CMK (cell line): ENCODE measurements at regions not wholly inside any gene's neighbourhood (a gene's known extent, or its start where the extent isn't known, plus 50 kb on each side); places are given as distances from the start of the nearest gene placed in this dataset.
A peak's percentile ranks its signal among the peaks of the same experiment; 100 is the strongest.

ENCODE experiments used
- DNase-seq: peaks from one replicate; pipeline ENCODE4 v3.0.0-alpha.2; 2010; ENCODE audit warnings: low read depth

DNA sequence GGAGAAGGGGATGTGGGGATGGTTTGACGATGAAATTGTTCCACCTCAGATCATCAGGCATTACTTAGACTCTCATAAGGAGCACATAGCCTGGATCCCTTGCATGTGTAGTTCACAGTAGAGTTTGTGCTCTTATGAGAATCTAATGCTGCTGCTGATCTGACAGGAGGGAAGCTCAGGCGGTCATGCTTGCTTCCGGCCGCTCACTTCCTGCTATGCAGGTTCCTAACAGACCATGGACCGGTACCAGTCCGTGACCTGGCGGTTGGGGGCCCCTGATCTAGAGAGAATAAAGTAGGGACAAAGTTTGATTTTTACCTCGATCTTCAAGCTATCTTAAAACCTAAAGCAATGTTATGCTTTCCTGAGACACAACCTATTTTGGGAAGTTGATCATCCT is 373.8 kb upstream of the ARGLU1 start:
- no peak for DNase-seq

DNA sequence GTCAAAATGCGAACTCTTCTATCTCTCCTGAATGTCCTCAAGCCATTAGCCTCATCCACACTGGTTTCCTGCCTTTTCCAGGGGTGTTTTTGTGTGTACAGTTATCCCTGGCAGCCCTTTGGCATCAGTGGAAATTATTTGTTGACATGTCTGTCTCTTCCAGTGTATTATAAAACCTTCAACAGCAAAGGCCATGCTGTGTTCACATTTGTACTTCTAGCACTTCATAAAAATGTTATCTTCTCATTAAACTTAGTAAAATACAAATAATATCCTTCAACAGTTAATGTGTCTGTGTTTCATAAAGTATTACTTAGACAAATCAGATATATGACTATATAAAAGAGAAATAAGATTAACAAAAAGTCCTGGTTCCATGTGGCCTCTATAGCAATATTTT is 359.5 kb upstream of the ARGLU1 start:
- no peak for DNase-seq

DNA sequence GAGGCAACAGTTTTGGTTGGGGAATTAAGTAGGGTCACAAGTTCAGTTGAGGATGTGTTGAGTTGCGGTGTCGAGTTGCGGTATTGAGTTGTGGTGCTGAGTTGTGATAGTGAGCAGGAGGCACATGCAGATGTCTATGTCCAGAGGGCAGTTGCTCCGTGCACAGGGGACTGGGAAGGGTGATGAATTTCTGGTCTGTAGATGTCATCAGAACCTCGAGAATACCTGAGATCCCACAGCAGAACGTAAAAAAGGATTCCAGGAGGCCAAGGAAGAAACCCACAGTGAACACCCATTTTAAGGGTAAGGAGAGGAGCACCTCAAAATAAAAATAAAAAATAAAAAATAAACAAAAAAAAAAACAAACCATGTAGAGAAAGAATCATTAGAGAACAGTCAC is 354.4 kb upstream of the ARGLU1 start:
- no peak for DNase-seq

DNA sequence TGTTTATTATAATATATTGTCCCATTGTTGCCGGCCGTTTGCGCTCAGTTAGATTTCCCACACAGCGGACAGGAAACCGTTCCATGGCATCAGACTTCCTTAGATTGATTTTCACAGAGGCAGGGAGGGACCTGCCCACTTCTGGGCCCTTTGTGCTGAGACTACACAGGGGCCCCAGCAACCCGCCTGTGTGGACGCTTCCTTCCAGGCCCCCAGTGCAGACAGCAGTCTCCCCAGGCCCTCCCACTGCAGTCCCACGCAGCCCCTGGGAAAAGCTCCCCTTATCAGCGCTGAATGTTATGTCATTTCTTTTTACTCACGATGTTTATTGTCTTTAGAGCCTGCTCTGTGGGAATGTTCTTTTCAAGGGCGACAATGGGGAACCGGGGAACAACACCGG is 351.7 kb upstream of the ARGLU1 start:
- no peak for DNase-seq

DNA sequence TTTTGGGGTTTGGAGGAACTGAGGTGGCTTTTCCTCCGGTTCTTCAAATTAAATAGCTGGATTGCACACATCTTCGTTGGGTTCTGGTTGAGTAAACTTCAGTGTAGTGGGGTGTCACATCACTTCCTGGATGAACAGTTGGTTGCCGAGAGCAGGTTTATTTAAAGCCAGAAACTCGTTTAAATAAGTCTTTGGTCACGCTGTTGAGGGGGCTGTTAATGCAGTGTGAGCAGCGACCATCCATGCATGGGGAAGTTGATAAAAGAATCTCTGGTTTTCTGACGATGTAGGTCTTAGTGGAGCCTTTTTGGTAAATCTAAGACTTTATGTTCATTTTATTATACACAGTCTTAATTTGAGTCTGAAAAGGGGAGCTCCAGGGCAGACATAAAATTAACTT is 351.2 kb upstream of the ARGLU1 start:
- no peak for DNase-seq

DNA sequence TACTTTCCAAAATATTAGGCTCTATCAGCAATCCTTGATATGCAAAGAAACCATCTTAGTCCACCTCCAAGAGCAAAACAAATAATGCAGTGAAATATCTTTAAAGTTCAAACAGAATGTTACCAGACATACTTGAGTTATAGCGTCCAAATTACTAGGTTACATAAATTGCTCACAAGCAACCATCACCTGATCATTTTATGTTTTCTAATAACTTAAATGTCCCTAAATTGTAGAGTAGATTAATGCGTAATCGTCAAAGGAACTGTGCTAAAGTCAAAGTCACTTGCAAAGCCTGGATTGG is 350.6 kb upstream of the ARGLU1 start:
- no peak for DNase-seq

DNA sequence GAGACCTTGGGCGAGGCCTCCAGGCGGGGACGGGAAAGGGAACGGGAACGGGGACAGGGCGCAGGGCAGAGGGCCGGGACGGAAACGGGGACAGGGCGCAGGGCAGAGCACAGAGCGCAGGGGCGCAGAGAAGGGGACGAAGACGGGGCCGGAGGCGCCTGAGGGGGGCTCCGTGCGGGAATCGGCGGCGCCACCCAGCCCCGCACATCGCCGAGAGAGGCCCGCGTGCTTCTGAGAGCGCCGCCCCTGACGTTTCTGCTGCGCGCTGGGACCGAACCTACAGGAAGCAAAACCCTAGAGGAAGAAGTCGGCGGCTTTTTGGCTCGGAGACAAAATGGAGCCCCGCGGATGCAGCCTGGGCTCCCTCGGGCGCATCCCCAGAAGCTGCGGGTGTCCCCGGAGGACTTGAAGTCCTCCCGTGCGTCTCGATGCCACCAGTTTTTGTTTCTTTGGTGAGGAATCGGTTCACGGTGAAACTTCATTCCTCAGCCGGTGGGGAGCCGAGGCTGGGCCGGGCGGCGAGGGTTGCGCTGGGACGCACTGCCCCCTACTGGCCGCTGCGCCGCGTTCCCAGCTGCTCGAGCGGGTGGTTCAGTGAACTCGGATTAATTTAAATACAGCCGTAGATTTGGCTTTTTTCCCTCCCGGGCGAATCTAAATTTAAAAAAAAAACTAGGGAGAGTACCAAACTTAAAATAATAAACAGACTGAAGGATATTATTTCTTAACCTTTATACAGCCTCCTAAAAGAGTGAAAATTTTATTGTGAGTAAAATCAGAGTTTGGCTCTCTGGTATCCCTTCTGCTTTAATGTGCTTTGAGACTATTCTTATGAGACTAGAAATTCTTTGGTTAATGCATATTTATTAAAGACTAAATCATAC is 350.0 kb upstream of the ARGLU1 start:
- peak; percentile 24 for DNase-seq

DNA sequence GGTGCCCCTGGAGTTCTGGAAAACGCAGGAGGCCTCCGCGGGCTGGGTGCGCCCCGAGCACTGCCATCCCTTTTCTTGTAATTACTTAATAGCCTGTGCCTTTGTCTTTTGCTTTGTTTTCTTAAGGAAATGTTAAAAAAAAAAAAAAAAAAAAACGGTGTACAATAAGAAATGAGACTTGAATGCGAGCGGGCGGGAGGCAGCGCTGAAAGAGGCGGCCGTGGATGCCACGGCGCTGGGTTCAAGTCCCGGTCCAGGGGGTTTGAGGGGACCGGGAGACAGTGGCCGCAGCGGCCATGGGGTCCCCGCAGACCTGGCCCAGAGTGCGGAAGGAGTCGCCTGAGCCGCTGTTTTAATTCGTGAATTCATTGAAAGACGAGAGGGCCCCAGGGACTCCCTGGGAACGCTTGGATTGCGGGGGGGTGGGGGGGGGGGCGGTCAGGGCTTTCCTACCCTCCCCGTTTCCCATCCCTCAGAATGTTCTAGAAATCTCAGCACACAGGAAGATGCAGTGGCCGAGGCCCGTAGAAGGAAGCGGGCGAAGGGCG is 349.2 kb upstream of the ARGLU1 start:
- no peak for DNase-seq

DNA sequence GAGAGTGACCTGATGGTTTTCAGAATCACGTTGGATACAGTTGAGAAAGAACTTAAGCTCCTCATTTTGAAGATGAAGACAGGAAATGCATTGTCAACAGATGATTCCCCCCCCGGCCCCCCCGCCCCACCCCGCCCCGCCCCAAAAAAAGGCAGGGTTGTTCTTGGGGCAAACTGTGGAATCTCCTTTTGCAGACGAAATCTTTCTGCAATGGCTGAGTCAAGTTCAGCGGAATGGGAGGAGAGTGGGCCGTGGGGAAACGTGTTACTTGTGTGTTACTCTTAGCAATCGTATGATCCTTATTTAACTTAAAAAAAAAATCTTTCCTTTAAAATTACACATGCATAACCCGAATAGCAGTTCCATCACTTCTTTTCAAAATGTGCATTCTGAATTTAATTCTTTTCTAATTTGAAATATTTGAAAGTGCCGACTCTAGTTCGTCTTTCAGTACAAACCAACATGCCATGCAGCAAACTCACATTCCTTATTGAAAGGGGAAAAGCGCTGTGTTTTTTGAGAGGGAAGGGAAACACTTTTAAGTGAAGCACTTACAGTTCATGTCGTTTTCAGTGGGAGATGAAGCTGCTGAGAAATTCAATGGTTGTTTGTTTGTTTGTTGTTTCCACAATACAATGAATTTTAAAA is 348.5 kb upstream of the ARGLU1 start:
- no peak for DNase-seq

DNA sequence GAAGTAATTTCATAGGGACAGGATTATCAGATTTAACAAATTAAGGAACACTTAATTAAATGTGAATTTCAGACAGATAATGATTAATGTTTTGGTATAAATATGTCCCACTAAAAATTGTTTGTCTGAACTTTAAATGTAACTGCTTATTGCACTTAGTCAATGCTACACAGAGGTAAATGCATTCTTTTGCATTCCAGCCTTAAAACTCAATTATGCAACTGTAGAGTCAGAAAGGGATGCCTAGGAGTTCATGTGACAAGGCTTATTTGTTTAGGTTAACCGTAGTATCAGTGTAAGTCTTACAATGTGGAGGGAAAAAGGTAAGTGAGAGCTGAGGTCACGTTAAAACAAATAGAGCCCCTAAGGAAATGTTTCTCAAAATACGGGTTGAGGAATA is 347.2 kb upstream of the ARGLU1 start:
- no peak for DNase-seq

DNA sequence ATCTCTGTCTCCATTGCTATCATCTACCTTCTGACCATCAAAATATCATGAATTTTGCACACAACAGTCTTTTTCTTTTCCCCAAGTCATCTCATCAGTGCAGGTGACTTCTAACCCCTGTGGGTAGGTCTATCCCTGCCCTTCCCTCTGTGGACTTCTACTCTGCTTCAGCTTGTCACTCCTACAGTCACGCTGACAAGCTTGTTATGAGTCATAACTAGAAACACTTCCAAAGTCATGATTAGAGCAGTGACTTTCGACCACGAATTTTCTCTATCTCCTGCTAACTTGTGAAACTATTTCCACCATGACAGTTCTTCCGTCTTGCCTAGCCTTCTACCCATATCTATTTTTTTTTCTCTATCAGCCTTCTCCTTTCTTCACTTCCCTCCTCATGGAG is 343.7 kb upstream of the ARGLU1 start:
- DNase-seq: no peak

DNA sequence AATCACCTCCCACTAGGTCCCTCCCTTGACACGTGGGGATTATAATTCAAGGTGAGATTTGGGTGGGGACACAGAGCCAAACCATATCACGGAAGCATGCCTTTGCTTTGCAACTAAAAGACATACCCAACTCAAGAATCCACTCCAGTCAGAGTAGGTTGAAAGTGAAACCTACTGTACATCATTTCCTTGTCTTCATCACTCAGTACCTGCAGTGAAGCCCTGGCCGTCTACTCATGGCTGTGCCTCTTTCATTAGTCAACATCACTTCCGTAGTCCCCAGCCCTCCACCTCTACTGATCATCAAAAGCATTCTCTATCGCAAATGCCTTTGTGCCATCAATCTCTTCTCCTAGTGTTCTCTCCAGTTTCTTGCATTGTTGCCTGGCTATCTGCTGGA is 343.1 kb upstream of the ARGLU1 start:
- no peak for DNase-seq

DNA sequence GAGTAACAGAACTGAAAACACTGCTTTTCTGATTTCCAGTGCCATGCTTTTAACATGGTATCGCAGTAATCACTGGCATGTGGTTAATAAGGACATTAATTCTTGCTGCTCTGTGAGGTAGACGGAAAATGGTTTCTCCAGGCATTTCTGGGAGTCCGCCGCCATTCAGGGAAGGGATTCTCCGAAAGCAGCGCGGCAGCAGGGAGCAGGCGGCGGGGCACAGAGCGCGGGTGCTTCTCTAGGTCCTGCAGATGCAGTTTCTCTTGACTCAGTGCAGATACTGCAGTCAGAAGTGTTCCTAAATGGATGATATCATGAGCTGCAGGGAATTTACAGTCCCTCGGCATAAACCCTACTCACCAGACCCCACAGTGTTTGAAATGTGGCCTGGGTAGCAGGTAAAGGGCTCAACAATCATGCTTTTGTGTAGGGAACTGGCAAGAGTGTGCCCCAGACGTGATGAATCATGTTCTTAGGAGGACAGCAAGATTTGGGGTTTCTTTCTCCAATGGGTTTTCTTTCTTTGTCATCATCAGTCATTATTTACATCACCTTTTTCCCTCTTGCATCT is 338.6 kb upstream of the ARGLU1 start:
- no peak for DNase-seq

DNA sequence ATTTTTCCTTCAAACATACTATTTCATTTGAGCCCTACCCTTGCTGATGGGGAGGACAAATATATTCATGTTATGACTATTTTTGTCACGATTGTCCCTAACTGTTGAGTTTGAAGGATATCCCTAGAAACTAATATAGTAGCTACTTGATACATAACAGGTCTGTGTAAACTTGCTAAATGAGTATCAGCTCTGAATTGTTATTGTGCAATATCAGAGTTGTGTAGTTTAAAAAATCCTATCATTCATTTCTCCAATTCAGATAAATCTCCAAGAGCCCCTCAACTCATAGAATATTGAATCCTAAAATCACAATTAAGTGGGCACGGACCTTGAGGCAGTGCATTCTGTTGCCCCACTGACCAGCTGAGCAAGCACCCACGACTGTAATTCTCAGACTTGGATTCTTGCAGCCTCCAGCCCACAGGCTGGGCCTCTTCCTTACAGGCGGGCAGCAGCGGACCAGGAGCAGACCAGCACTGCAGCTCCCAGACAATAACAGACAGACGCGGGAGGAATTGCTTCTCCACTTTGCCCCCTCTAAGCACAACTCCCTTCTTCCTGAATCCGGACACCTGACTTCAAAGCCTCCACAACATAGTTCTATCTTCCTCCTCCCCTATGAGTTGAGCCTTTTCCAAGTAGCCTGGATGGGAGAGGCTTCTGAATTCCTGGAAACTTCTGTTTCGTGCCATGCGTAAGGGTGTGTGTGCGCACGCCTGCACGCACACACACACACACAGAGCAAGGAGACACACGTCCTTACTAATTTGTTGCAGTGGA is 337.6 kb upstream of the ARGLU1 start:
- no peak for DNase-seq

DNA sequence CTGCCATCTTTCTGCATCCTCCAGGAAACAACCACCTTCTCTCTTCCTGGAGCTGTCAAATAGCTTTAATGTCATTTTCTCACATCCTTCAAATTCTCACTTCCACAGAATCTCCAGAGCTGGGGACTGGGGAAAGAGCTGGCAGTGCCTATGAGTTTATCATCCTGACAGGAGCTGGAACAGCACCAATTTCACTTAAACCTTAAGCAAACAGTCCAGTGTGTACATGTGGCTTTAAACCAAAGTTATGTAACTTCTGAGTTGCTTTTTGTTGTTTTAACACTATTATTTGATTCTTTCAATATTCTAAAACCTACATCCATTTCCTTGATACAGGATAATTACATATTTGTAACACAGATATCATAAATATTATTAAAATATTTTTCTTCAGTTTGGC is 331.5 kb upstream of the ARGLU1 start:
- DNase-seq: no peak

DNA sequence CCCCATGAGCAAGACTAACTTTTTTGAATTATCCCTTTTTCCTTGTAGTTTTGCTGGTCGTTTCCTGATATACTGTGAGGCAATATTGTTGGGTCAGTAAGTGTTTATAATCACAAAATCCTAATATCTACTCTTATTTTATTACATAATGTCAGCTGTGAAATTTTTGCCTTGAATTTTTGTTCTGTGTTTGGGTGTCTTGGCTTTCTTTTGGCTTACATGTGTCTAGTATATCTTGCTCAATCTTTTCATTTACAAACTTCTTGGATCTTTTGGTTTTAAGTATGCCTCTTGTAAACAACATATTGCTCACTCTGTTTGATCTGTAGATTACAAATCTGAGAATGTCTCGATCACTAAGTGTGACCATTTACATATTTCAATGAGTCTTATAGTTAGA is 330.3 kb upstream of the ARGLU1 start:
- DNase-seq: no peak

DNA sequence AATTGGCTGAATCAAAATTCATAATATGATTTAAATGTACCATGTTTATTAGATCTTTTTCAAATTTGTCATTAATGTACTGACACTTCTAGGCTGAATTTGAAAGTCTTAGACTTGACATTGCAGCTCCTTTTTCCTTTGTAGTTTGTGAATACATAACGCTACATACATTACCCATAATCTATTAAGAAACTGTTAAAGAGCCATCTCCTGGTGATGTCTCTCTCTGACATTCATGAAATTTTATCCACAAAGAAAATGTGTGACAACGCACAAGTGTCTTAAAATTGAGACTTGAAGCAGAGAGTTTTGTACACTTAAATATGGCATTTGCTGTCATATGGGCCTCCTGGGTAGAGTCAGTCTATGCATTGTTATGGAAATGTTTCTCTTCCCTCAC is 320.2 kb upstream of the ARGLU1 start:
- DNase-seq: no peak

DNA sequence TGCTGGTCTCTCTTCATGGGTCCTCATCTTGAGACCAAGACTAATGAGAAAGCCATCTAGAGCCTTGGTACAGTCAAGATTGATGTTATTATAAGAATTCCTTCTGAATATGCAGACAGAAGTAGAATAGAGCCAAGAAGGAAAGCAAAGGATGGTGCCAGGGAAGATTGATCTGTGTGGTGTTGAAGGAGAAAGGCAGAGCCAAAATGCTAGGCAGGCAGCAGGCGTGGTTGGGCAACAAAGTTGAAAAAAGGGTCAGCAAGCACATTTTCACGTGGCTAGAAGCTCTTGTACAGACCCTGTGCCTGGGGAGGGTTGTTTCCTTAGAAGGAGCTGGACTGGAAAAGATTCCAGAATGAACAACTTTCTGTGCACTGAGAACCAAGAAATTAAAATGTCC is 319.7 kb upstream of the ARGLU1 start:
- no peak for DNase-seq

DNA sequence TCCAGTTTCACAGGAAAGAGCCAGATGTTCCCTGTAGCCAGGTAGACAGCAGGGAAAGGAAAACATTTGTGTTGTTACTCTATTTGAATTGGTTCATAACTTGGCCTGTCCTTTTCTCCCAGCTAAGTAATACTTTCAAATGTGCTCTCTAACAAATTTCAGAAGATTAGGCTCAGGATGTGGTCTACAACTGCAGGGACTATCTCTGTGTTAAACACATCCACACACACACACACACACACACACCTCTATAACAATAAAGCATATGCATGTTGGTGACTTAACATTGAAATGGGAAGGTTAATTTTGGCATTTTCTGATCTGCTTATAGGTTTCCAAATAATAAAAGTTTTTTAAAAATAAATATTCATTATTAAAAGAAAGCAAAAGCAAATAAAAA is 316.0 kb upstream of the ARGLU1 start:
- DNase-seq: peak; percentile 24

DNA sequence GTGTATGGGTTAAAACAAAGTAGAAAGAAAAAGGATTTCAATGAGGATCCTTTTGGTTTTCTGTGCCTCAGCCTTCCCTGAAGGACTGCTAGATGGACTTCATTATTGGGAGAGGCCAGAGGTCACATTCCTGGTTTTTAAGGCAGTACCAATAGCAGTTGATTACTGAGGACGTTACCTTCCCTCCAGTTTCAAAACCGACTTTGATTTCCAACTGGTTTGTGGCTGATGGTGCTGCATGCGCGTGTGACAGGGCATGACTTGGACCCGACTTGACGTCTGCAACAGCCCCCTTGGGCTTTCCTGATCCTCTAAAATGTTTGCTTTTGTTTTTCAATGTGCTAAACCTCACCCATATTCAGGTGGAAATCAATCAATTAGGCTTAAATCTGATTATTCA is 314.3 kb upstream of the ARGLU1 start:
- no peak for DNase-seq

DNA sequence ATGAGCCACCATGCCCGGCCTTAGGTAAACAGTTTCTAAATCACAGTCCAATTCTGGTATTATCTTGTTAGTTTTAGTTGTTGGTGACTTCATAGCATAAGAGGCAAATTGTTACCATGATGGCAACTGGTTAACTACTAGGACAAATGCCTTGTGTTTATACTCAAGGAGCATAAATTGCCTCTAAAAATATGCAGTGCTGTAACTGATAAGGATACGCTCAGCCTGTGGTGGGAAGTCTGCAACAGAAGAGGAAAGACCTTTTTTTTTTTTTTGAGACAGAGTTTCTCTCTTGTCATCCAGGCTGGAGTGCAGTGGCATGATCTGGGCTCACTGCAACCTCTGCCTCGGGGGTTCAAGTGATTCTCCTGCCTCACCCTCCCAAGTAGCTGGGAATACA is 311.9 kb upstream of the ARGLU1 start:
- peak; percentile 26 for DNase-seq

DNA sequence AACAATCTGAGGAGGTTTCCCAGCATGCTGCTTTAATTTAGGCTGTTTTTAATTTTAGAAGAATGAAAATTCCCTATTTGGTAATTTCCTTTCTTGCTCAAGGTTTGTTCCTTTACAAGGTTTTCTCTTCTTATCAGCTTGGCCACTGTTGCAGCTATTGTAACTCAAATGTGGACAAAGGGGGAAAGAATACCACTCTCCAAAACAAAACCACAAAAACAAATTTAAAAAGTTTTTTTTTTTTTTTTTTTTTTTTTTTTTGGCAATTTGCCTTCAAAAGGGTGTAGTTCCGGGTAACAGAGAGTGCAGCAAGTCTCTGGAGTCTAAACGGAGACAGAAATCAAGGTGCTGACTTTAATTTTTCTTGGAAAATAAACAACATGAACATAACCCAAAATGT is 306.4 kb upstream of the ARGLU1 start:
- no peak for DNase-seq

DNA sequence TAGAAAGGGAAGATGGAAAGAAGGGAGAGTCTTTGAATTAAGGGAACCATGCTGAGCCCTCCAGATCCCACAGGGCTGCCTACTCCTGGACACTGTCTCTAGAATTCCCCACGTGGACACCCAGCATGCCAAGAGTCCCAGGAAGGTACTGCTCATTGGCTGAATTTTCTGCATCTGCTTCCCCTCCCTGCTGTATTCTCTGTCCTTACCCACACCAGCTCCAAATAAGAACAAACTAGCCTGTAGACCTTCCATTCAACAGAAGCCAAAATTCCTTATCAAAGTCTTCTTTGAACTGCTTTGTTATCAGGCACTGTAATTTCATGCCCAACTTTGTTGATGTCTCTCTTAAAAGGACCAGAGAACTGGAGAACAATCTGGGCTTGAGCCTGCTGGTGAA is 305.9 kb upstream of the ARGLU1 start:
- no peak for DNase-seq
